ENCODE measurements at regions not wholly inside any gene's neighbourhood (a gene's known extent, or its start where the extent isn't known, plus 50 kb on each side); places are given as distances from the start of the nearest gene placed in this dataset.
"Not testable (repeated sequence)": the region's sequence is repeated elsewhere in the genome, so short reads cannot be mapped to it uniquely, and the experiment has no call there.

DNA sequence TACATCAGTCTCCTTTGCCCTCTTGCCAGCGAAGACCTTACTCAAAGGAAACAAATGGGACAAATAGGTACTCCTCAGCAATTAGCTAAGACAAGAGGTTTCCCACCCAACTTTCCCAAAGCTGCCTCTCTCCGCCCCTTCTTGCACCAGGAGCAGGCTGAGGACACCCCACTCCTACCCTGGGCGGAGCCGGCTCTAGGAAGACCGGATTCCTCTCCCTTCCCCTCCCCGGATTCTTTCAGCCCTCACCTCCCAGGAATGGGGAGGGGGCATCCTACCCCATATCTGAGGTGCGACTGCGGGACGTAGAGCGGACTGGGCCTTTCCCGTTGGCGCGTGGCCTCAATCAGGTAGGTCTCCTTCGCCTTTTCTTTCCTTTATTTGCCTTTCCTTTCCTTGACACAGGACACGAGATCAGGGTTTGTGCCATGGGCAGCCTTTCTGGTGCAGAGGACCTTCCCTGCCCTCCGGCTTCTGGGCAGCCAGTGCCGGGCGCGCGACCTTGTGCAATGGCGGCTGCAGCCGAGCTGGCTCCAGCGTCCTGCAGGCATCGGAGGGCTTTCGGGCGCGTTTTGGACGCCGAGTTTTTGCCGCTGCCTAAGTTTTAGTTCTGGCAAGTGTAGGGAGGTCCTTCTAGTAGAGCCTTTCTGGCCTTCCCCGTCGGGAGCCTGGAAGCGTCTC is 279.9 kb downstream of the PLS3 start:
- DNase-seq = peak in 1 of 2 experiments; percentile 6

DNA sequence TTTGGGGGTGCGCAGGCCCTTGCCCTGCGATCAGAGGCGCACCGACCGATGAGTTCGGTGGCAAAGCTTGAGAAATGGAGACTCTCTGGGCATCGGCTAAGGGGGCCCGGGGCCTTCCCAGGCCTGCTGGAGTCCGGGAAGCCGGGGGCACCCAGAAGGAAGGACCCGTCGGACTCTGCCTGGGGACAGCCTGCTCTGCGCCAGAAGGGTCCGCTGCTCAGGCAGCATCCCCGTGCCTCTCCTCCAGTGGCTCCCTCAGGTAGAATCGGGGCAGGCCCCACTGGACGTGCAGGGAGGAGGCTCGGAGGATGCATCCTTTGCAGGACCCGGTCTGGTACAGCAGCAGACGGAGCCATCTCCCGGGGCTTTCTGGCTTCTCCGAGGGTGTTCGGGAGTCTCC is 290.0 kb downstream of the PLS3 start:
- peak; percentile 14 to 16 for DNase-seq

DNA sequence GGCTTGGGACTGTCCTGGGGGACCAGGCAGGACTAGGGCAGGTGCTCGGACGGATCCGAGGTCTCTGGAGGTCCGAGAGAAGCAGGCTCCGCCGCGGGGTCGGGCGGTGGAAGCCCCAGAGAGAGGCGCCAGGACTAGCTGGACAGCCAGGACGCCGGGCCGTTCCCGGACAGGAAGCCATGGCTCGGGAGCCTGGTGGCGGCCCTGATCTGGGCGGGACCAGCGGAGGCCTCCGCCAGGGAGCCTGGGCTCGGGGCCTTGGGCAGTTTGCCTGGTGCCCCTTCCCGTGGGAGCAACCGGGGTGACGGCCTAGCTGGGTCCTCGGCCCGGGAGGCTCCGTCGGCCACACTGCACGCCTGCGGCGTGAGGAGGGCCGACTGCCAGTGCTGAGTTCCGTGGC is 292.3 kb downstream of the PLS3 start:
- not testable (repeated sequence) for DNase-seq

DNA sequence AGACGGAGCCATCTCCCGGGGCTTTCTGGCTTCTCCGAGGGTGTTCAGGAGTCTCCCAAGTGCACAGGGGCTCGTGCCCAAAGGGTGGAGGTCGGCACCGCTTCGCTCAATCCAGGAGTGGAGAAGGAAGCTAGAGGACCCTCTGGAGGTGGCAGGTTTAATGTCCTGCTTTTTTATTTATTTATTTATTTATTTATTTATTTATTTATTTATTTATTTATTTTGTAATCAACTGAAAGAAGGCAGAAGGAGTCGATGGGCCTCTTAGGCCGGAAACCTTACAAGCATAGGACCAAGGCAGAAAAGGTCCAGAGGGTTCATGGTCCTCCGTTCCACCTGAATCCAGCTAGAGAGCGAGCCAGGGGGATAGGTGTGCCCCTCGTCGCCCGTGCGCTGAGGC is 289.4 kb upstream of the AGTR2 start:
- DNase-seq = not testable (repeated sequence)

DNA sequence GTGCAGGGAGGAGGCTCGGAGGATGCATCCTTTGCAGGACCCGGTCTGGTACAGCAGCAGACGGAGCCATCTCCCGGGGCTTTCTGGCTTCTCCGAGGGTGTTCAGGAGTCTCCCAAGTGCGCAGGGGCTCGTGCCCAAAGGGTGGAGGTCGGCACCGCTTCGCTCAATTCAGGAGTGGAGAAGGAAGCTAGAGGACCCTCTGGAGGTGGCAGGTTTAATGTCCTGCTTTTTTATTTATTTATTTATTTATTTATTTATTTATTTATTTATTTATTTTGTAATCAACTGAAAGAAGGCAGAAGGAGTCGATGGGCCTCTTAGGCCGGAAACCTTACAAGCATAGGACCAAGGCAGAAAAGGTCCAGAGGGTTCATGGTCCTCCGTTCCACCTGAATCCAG is 286.4 kb upstream of the AGTR2 start:
- DNase-seq = not testable (repeated sequence)

DNA sequence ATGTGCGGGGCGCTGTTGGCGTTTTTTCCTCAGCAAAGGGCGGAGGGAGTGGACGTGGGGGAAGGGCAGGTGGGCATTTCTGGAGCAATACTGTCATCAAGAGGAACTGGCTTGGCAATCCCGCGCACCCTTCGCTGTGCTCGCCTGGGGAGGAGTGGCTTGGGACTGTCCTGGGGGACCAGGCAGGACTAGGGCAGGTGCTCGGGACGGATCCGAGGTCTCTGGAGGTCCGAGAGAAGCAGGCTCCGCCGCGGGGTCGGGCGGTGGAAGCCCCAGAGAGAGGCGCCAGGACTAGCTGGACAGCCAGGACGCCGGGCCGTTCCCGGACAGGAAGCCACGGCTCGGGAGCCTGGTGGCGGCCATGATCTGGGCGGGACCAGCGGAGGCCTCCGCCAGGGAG is 282.5 kb upstream of the AGTR2 start:
- peak; percentile 91 to 93 for DNase-seq

DNA sequence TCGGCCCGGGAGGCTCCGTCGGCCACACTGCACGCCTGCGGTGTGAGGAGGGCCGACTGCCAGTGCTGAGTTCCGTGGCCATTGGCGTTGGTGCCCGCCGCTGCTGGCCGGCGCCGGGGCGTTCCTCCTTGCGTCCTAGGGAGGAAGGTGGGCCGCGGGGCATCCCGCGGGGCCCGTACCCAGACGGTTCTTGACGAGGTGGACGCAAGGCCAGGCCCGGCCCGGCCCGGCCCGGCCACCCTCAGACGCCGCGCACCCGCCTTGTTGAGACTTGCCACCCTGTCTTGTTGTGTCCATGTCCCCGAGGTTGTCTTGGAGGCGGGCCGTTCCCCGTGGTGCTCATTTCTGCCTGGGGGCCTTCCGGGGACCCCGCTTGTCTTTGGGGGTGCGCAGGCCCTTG is 282.0 kb upstream of the AGTR2 start:
- peak in 1 of 2 experiments; percentile 24 for DNase-seq

DNA sequence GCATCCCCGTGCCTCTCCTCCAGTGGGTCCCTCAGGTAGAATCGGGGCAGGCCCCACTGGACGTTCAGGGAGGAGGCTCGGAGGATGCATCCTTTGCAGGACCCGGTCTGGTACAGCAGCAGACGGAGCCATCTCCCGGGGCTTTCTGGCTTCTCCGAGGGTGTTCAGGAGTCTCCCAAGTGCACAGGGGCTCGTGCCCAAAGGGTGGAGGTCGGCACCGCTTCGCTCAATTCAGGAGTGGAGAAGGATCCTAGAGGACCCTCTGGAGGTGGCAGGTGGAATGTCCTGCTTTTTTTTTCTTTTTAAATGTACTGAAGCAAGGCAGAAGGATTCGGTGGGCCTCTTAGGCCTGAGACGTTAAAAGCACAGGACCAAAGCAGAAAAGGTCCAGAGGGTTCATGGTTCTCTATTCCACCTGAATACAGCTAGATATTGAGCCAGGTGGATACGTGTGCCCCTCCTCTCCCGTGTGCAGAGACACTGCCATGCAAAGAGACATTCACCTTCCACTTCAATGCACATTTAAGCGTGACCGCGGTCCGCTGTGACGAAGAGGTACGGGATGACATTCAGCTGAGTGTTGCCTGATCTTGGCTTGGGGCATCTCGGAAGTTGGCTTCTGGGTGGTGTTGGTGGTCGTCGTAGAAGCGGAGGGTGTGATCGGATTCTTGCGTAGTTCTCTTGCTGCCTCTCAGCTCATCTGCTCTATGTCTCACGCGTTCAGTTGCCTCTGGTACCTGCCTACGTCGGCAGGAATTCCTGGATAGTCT is 281.2 kb upstream of the AGTR2 start:
- DNase-seq = peak in 1 of 2 experiments; percentile 8

DNA sequence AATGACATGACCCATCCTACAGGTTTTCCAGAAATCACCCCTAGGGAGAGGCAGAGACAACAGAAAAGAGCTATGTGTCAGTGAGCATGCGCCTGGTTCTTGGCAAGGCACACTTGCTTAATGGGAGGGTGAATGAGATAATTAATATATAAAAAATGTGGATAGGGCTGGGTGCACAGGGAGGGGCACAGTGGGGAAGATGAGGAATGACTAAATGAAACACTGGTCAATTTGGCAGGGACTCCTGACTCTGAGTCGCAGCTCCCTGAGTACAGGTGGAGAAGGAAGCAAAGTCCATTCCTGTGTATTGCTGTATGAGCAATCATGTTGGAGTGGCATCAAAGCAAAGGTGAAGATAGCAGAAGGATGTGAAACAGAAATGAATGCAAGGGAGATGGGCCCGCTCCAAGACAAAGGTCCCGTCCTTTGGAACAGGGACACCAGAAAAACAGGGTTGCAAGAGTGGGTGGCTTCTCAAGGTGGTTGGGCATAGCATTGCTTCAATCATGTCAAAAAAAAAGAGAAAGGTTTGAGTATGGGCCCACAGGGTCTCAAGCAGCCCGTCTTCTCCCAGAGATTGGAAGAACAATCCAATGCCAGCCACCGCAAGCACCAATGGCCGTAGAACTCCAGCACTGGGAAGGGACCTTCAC is 278.4 kb upstream of the AGTR2 start:
- DNase-seq = no peak

DNA sequence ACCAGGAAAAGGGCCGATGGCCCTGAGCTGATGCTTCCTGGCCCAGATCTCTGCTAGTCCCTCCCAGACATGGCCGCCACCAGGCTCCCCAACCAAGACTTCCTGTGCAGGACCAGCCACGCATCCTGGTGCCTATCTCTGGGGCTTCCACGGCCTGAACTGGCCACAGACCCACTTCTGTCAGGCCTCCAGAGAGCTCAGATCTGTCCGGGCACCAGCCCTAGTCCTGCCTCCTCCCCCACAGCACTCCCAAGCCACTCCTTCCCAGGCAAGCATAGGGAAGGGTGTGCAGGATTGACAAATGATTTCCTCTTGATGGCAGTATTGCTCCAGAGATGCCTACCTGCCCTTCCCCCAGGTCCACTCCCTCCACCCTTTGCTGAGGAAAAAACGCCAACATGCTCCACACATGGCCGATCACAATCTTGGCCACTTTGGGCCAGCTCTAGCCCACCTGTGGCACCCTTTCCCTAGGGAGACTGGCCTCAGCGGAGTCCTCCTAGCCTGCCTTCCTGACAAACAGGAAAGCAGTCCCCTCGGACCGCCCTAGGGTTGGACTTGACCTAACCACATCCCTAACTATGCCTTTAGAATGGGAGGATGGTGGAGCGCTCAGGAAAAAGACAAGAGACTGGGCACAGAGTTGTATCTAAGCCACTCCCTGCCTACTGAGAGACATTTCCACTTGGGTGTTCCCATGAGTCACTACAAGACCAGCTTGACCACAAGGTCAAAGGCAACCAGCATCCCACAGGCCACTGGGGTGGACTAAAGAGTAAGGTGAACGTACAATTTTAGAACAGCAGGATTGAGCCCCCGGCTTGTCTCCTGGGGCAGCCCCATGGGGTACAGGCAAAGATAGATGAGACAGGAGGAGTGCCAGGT is 277.5 kb upstream of the AGTR2 start:
- DNase-seq = peak; percentile 63 to 67

DNA sequence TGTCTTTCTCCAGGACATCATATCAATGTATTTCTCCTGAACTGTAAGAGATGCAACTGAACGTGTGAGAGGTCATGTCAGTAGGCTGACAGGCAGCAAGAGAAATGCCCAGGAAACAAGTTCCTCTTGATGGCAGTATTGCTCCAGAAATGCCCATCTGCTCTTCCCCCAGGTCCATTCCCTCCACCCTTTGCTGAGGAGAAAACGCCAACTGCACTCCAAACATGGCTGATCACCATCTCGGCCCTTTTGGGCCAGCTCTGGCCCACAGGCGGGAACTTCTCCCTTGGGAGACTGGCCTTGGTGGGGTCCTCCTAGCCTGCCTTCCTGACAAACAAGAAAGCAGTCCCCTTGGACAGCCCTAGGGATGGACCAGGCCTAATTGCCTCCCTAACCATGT is 276.5 kb upstream of the AGTR2 start:
- no peak for DNase-seq

DNA sequence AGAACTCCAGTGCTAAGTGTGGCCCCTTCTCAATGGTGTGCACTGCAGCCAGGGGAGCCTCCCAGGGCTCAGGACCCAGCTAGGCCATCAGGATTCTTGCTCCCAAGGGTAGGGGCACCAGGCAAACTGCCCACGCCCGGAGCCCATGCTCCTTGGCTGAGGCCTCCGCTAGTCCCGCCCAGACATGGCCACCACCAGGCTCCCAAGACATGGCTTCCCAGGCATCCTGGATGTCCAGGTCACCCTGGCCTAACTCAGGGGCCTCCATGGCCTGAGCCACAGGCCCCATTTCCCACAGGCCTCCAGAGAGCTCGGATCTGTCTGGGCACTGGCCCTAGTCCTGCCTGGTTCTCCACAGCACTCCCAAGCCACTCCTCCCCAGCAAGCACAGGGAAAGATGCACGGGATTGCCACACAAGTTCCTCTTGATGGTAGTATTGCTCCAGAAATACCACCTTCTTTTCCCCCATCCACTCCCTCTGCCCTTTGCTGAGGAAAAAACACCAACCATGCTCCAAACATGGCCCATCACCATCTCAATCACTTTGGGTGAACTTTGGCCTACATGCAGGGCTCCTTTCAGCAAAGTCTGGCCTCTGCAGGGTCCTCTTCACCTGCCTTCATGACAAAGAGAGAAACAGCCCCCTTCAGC is 274.7 kb upstream of the AGTR2 start:
- DNase-seq = no peak

DNA sequence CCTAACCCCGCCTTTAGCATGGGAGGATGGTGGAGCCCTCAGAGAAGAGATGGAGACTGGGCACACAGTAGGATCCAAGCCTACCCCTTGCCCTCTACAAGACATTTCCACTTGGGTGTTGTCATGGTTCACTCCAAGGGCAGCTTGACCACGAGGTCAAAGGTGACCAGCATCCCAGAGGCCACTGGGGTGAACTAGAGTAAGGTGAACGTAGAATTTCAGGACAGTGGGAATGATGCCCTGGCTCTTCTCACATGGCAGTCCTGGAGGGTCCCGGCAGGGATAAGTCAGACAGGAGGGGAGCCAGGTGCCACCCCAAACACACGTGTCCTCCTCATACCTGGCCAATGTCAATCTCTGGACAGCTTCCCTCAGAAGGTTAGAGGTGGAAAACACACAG is 274.2 kb upstream of the AGTR2 start:
- no peak for DNase-seq

DNA sequence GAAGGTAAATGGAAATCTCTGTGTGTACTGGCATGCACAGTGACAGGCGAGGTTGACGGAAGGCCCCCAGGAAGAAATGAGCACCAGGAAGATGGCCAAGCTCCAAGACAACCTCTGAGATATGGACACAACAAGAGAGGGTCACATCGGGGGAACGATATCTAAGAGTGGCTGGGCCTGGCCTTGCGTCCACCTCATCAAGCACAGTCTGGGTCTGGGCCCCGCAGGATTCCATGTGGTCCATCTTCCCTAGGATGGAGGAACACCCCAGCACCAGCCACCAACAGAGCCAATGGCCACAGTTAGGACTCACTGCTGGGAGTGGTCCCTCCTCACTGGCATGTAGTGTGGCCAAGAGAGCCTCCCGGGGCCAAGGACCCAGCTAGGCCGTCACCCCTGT is 272.6 kb upstream of the AGTR2 start:
- DNase-seq = no peak

DNA sequence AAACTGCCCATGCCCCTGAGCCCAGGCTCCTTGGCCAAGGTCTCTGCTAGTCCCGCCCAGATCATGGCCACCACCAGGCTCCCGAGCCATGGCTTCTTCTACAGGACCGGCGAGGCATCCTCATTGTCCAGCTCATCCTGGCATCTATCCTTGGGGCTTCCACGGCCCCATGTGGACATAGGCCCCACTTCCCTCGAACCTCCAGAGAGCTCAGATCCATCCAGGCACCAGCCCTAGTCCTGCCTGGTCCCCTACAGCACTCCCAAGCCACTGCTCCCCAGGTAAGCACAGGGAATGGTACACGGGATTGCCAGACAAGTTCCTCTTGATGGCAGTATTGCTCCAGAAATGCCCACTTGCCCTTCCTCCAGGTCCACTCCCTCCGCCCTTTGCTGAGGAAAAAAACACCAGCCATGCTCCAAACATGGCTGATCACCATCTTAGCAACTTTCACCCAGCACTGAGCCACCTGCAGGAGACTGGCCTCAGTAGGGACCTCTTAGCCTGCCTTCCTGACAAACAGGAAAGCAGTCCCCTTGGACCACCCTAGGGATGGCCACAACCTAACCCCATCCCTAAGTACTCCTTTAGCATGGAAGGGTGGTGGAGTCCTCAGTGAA is 272.1 kb upstream of the AGTR2 start:
- peak; percentile 66 to 71 for DNase-seq

DNA sequence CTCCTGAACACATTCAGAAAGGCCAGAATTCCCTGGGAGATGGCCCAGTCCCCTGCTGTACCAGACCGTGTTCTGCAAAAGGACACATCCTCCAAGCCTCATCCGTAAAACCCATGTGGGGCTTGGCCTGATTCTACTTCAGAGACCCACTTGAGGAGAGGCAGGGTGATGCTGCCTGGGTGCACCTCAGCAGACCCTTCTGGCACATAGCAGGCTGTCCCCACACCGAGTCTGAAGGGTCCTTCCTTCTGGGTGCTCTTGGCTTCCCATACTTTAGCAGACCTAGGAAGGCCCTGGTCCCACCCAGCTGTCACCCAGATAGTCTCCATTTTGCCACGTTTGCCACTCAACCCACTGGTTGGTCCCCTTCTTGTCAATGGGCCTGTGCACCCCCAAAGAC is 270.1 kb upstream of the AGTR2 start:
- DNase-seq = no peak

DNA sequence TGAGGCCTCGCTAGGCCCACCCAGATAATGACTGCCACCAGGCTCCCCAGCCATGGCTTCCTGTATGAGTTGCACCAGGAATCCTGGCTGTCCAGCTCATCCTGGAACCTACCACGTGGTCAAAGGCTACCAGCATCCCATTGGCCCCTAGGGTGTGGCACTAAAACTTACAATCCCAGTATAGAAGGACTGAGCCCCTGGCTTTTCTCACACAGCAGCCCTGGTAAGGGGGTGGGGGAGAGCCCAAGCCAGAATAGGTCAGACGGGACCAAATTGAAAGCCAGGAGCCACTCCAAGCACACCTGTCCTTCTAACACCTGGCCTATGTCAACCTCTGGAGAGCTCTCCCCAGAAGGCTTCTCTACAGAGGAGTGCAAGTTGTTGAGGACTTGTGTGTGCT is 269.3 kb upstream of the AGTR2 start:
- no peak for DNase-seq

DNA sequence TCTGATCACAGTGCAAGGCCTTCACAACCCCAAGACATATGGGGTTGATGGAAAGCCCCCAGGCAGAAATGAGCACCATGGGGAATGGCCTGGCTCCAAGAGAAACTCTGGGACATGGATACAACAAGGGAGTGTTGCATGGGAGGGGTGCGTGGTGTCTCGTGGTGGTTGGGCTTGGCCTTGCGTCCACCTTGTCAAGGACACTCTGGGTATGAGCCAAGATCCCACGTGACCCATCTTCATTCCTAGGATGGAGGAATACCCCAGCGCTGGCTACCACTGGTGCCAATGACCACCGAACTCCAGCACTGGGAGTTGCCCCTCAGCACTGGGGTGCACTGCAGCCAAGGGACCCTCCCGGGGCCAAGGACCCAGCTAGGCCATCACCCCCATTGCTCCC is 267.5 kb upstream of the AGTR2 start:
- DNase-seq = no peak

DNA sequence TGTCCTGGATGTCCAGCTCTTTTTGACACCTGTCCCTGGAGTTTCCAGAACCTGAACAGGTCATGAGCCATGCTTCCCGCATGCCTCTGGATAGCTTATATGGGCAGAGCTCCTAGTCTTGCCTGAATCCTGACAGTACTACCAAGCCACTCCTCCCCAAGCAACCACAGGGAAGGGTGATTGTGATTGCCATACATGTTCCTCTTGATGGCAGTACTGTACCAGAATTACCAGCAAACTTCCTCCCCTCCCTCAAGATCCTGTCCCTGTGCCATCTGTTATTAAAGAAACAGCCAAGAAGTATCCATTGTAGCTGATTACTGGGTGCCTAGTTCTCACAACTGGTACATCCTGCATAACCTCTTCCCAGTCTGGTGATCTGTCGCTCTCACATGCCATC is 264.3 kb upstream of the AGTR2 start:
- no peak for DNase-seq

DNA sequence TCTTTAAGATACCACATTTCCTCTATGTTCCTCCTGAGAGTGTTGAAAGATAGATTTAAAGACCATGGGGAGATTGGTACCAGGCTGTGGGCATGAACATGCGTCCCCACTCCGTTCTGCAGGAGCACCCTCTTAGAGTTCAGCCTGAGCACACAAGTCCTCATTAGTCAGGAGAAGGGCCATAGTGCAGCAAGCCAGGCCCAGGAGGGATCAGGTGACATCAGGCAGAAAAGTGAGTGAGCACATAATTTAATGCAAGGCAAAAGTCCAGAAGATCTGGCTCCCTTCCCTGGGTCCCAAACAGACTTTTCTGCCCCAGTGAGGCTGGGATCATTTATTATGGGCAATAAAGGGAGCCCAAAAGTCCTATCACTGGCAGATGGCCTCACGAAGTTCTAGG is 263.7 kb upstream of the AGTR2 start:
- no peak for DNase-seq

DNA sequence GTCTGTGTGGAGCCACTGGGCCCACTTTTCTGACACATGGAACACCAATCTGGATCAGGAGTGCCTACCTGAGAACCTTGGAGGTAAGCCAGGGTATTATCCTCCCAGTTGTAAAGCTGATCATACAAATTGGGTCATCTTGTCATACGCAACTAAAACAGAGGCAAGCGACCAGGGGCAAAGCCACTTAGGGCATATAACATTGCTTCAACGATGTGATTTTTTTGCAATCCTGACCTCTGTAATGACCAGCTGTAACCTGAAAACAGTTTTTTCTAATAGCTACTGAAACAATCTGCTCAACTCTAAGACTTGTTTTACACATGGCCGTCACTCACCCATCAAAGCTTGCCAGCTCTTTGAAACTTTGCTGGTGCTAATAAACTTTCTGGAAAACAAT is 261.5 kb upstream of the AGTR2 start:
- DNase-seq = no peak

DNA sequence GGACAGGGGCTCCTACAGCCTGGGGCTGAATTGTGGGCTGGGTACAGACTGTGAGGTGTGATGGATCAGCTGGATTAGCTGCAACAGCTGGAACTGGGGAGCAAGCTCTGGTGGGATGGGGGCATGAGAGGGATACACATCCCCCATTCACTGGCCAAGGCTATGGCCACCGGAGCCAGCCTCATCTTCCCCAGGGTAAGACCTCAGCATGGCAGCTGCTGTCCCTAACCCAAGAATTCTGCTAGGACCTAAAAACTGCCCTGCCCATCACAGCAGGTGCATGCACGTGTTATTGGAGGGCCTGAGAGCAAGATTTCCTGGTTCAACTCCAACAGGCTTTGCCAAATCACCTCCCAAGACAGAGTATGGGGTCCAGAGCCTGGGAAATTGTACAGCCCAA is 258.6 kb upstream of the AGTR2 start:
- DNase-seq = no peak
